H9 (cell line): ENCODE measurements at regions not wholly inside any gene's neighbourhood (a gene's known extent, or its start where the extent isn't known, plus 50 kb on each side); places are given as distances from the start of the nearest gene placed in this dataset.

Experiments
- DNase-seq: peaks from one replicate; pipeline ENCODE4 v3.0.0-alpha.2; 2017
- H2AFZ ChIP-seq: one replicate; pipeline ENCODE4 v1.6.1; 2013; ENCODE audit warnings: mild to moderate bottlenecking, low read length, control low read depth, moderate library complexity
- H2AK5ac ChIP-seq: 2 replicates; pipeline ENCODE4 v1.6.1; 2013; ENCODE audit warnings: low read length, control low read depth, mixed read lengths; ENCODE audit not compliant: insufficient read length
- H2BK120ac ChIP-seq: one replicate; pipeline ENCODE4 v1.6.1; 2013; ENCODE audit warnings: low read depth, mild to moderate bottlenecking, low read length, control low read depth, inconsistent platforms; ENCODE audit not compliant: poor library complexity, severe bottlenecking
- H2BK12ac ChIP-seq: 2 replicates; pipeline ENCODE4 v1.6.1; 2013; ENCODE audit warnings: low read length, control low read depth, mixed read lengths, low read depth; ENCODE audit not compliant: insufficient read length
- H2BK15ac ChIP-seq: 2 replicates; pipeline ENCODE4 v1.6.1; 2013; ENCODE audit warnings: low read depth, low read length, control low read depth
- H2BK20ac ChIP-seq: one replicate; pipeline ENCODE4 v1.6.1; 2013; ENCODE audit warnings: low read depth, mild to moderate bottlenecking, low read length, control low read depth, inconsistent platforms; ENCODE audit not compliant: poor library complexity, severe bottlenecking
- H2BK5ac ChIP-seq: 2 replicates; pipeline ENCODE4 v1.6.1; 2013; ENCODE audit warnings: low read length, control low read depth, mixed read lengths; ENCODE audit not compliant: insufficient read length
- H3K14ac ChIP-seq: 2 replicates; pipeline ENCODE4 v1.6.1; 2013; ENCODE audit warnings: low read length, control low read depth; ENCODE audit not compliant: insufficient read depth
- H3K18ac ChIP-seq: 2 replicates; pipeline ENCODE4 v1.6.1; 2013; ENCODE audit warnings: low read depth, mild to moderate bottlenecking, mixed read lengths, low read length, control low read depth; ENCODE audit not compliant: insufficient read length
- H3K23ac ChIP-seq: 2 replicates; pipeline ENCODE4 v1.6.1; 2013; ENCODE audit warnings: low read length, control low read depth, mixed read lengths, low read depth; ENCODE audit not compliant: insufficient read length
- H3K23me2 ChIP-seq: 2 replicates; pipeline ENCODE4 v1.6.1; 2013; ENCODE audit warnings: low read depth, mild to moderate bottlenecking, mixed read lengths, low read length, control low read depth; ENCODE audit not compliant: insufficient read length, poor library complexity, severe bottlenecking
- H3K27ac ChIP-seq: 2 replicates; pipeline ENCODE4 v1.5.1; 2013; ENCODE audit warnings: low read length, control low read depth, mixed read lengths, low read depth; ENCODE audit not compliant: insufficient read length
- H3K27me3 ChIP-seq: 2 replicates; pipeline ENCODE4 v1.6.1; 2013; ENCODE audit warnings: low read length, control low read depth, inconsistent platforms; ENCODE audit not compliant: insufficient read depth
- H3K4ac ChIP-seq: 2 replicates; pipeline ENCODE4 v1.6.1; 2013; ENCODE audit warnings: low read depth, mild to moderate bottlenecking, control low read depth, inconsistent platforms, low read length, moderate library complexity
- H3K4me1 ChIP-seq: 2 replicates; pipeline ENCODE4 v1.6.1; 2013; ENCODE audit warnings: low read length, control low read depth, inconsistent platforms; ENCODE audit not compliant: insufficient read depth
- H3K4me2 ChIP-seq: 2 replicates; pipeline ENCODE4 v1.6.1; 2013; ENCODE audit warnings: low read length, control low read depth, mixed read lengths; ENCODE audit not compliant: insufficient read length, insufficient read depth
- H3K56ac ChIP-seq: 2 replicates; pipeline ENCODE4 v1.6.1; 2013; ENCODE audit warnings: low read depth, mild to moderate bottlenecking, mixed read lengths, low read length, control low read depth; ENCODE audit not compliant: insufficient read length
- H3K79me1 ChIP-seq: 2 replicates; pipeline ENCODE4 v1.6.1; 2013; ENCODE audit warnings: low read depth, mild to moderate bottlenecking, moderate library complexity, low read length, control low read depth, inconsistent platforms; ENCODE audit not compliant: insufficient read depth, poor library complexity, severe bottlenecking
- H3K79me2 ChIP-seq: 2 replicates; pipeline ENCODE4 v1.6.1; 2013; ENCODE audit warnings: low read length, control low read depth, inconsistent platforms; ENCODE audit not compliant: insufficient read depth
- H3K9ac ChIP-seq: 2 replicates; pipeline ENCODE4 v1.6.1; 2013; ENCODE audit warnings: low read length, control low read depth, mixed read lengths; ENCODE audit not compliant: insufficient read length; ENCODE audit errors: extremely low read depth
- H3K9me3 ChIP-seq: one replicate; pipeline ENCODE4 v1.6.1; 2013; ENCODE audit warnings: low read depth, low read length, inconsistent platforms; ENCODE audit not compliant: control insufficient read depth
- H3T11ph ChIP-seq: one replicate; pipeline ENCODE4 v1.6.1; 2013; ENCODE audit warnings: mild to moderate bottlenecking, low read length, control low read depth, inconsistent platforms
- H4K20me1 ChIP-seq: one replicate; pipeline ENCODE4 v1.6.1; 2013; ENCODE audit not compliant: control insufficient read depth, insufficient read length, insufficient read depth
- H4K5ac ChIP-seq: 2 replicates; pipeline ENCODE4 v1.6.1; 2013; ENCODE audit warnings: low read depth, mild to moderate bottlenecking, mixed read lengths, low read length, control low read depth; ENCODE audit not compliant: insufficient read length
- H4K8ac ChIP-seq: replicated peaks from 2 replicates; pipeline ENCODE4 v1.6.1; 2013; ENCODE audit warnings: low read length, control low read depth, mixed read lengths, low read depth; ENCODE audit not compliant: insufficient read length
- H4K91ac ChIP-seq: 2 replicates; pipeline ENCODE4 v1.6.1; 2013; ENCODE audit warnings: low read depth, mild to moderate bottlenecking, moderate library complexity, mixed read lengths, low read length, control low read depth; ENCODE audit not compliant: insufficient read length
- H3K27ac Mint-ChIP-seq, 3 experiments: 2 replicates in 2 of 3; 3 replicates in 1 of 3; pipeline ENCODE4 v1.8.0; 2020 to 2021; ENCODE audit warnings: mixed read lengths in 3 of 3, mild to moderate bottlenecking in 1 of 3, moderate library complexity in 1 of 3
- H3K27me3 Mint-ChIP-seq: 2 replicates; pipeline ENCODE4 v1.8.0; 2021; ENCODE audit warnings: low read depth, mild to moderate bottlenecking, moderate library complexity, mixed read lengths
- H3K36me3 Mint-ChIP-seq, 3 experiments: 2 replicates in 2 of 3; 3 replicates in 1 of 3; pipeline ENCODE4 v1.8.0; 2020 to 2021; ENCODE audit warnings: low read depth in 3 of 3, mixed read lengths in 3 of 3; ENCODE audit not compliant: insufficient read depth in 1 of 3
- H3K4me1 Mint-ChIP-seq, 2 experiments: 2 replicates each; pipeline ENCODE4 v1.8.0; 2020; ENCODE audit warnings: mixed read lengths in 2 of 2
- H3K4me3 Mint-ChIP-seq, 2 experiments: 2 replicates in 1 of 2; 3 replicates in 1 of 2; pipeline ENCODE4 v1.8.0; 2020 to 2021; ENCODE audit warnings: mild to moderate bottlenecking in 2 of 2, mixed read lengths in 2 of 2, moderate library complexity in 1 of 2
- H3K9me3 Mint-ChIP-seq, 2 experiments: 2 replicates in 1 of 2; 3 replicates in 1 of 2; pipeline ENCODE4 v1.8.0; 2020; ENCODE audit warnings: mild to moderate bottlenecking in 2 of 2, mixed read lengths in 2 of 2, moderate library complexity in 1 of 2
- WGBS: extraction: QIAGEN DNeasy Blood & Tissue Kit; methylation state at CpG from one replicate; pipeline ENCODE4 v1.1.7; 2013; ENCODE audit warnings: missing lambda C conversion rate, low lambda C conversion rate, mixed read lengths; ENCODE audit not compliant: insufficient read length; ENCODE audit errors: extremely low coverage; 5-methylcytosine and 5-hydroxymethylcytosine counted together
- TF ChIP-seq, protein P1 (sequence below): fragments of 200-600 bp; sonication (generic); conservative IDR thresholded peaks from 3 replicates; pipeline ENCODE4 v1.8.0; 2021; ENCODE audit warnings: antibody characterized with exemption, mild to moderate bottlenecking

GRCh38 chr16:51696376-51696775 is 545.3 kb upstream of the SALL1 start:
- Histone ChIP-seq H2AFZ (no peak overlapping the region), H2BK15ac (no peak overlapping the region), H3K23ac (no peak overlapping the region), H3K79me2 (no peaks in the 10 kb centered on the region), H2AK5ac (no peak overlapping the region), H3K4me1 (no peaks in the 10 kb centered on the region; the same call in 1 of the 2 replicates), H2BK20ac (no peak overlapping the region), H2BK120ac (no peak overlapping the region), H3K4me2 (no peak overlapping the region), H2BK5ac (no peak overlapping the region), H4K5ac (no peak overlapping the region), H3K27me3 (no peaks in the 10 kb centered on the region), H3K79me1 (no peaks in the 10 kb centered on the region), H3K56ac (no peak overlapping the region), H4K91ac (no peak overlapping the region), H2BK12ac (no peak overlapping the region), H3K9me3 (no peaks in the 10 kb centered on the region), H3T11ph (no peak overlapping the region), H3K4ac (no peak overlapping the region), H3K18ac (no peak overlapping the region), H3K14ac (no peak overlapping the region), H3K27ac (no peak overlapping the region), H4K20me1 (no peaks in the 10 kb centered on the region), H3K9ac (no peak overlapping the region), H3K23me2 (no peaks in the 10 kb centered on the region), H4K8ac (no peak overlapping the region)
- peaks cover under 1 to 14% (median 4%) of the 10 kb centered on the region in 3 experiments; a peak in 4 of 7 replicates for H3K36me3 Mint-ChIP-seq
- DNase-seq = no peak
- no peak overlapping the region for H3K4me3 Mint-ChIP-seq
- 0 out of 2 replicates have a peak, but pooled peaks cover 2% of the 10 kb centered on the region for H3K27me3 Mint-ChIP-seq
- H3K27ac Mint-ChIP-seq = no peak overlapping the region
- WGBS = no CpG with 5 or more reads among the region's 3 CpGs
- peaks cover 5 to 6% of the 10 kb centered on the region in 2 experiments; a peak in 3 of 4 replicates for H3K4me1 Mint-ChIP-seq
- TF ChIP-seq, protein P1, sequence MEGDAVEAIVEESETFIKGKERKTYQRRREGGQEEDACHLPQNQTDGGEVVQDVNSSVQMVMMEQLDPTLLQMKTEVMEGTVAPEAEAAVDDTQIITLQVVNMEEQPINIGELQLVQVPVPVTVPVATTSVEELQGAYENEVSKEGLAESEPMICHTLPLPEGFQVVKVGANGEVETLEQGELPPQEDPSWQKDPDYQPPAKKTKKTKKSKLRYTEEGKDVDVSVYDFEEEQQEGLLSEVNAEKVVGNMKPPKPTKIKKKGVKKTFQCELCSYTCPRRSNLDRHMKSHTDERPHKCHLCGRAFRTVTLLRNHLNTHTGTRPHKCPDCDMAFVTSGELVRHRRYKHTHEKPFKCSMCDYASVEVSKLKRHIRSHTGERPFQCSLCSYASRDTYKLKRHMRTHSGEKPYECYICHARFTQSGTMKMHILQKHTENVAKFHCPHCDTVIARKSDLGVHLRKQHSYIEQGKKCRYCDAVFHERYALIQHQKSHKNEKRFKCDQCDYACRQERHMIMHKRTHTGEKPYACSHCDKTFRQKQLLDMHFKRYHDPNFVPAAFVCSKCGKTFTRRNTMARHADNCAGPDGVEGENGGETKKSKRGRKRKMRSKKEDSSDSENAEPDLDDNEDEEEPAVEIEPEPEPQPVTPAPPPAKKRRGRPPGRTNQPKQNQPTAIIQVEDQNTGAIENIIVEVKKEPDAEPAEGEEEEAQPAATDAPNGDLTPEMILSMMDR = no peak
- H3K9me3 Mint-ChIP-seq = peaks cover 14 to 23% of the 10 kb centered on the region in 2 experiments
